Nephron (organoid): ENCODE measurements at regions not wholly inside any gene's neighbourhood (a gene's known extent, or its start where the extent isn't known, plus 50 kb on each side); places are given as distances from the start of the nearest gene placed in this dataset.

ENCODE experiments used
- H3K27ac Mint-ChIP-seq, 3 experiments: 2 replicates each; pipeline ENCODE4 v1.8.0; 2020; ENCODE audit warnings: mixed read lengths in 3 of 3, mild to moderate bottlenecking in 2 of 3, moderate library complexity in 1 of 3
- H3K27me3 Mint-ChIP-seq: 2 replicates; pipeline ENCODE4 v1.8.0; 2021; ENCODE audit warnings: low read depth, mild to moderate bottlenecking, moderate library complexity, mixed read lengths
- H3K36me3 Mint-ChIP-seq: 2 replicates; pipeline ENCODE4 v1.8.0; 2020; ENCODE audit warnings: low read depth, mixed read lengths
- H3K4me1 Mint-ChIP-seq: 2 replicates; pipeline ENCODE4 v1.8.0; 2020; ENCODE audit warnings: mixed read lengths
- H3K4me3 Mint-ChIP-seq, 3 experiments: 2 replicates each; pipeline ENCODE4 v1.8.0; 2020; ENCODE audit warnings: mild to moderate bottlenecking in 3 of 3, mixed read lengths in 3 of 3, moderate library complexity in 2 of 3
- H3K9me3 Mint-ChIP-seq: 2 replicates; pipeline ENCODE4 v1.8.0; 2020; ENCODE audit warnings: mixed read lengths
- TF ChIP-seq, protein P1 (sequence below), 3 experiments: fragments of 200-600 bp; sonication (generic); IDR thresholded peaks; one replicate each; pipeline ENCODE4 v1.5.0; 2021; ENCODE audit warnings: antibody characterized with exemption in 3 of 3; ENCODE audit not compliant: unreplicated experiment in 3 of 3

GRCh38 chr20:40802886-40803285, 113.8 kb upstream of the MAFB start:
- Mint-ChIP-seq H3K27me3 (peaks cover 31% of the 10 kb centered on the region), H3K4me3 (no peak overlapping the region), H3K36me3 (no peaks in the 10 kb centered on the region), H3K4me1 (peaks cover 17% of the 10 kb centered on the region), H3K27ac (no peak overlapping the region), H3K9me3 (no peaks in the 10 kb centered on the region)
- TF ChIP-seq, protein P1, sequence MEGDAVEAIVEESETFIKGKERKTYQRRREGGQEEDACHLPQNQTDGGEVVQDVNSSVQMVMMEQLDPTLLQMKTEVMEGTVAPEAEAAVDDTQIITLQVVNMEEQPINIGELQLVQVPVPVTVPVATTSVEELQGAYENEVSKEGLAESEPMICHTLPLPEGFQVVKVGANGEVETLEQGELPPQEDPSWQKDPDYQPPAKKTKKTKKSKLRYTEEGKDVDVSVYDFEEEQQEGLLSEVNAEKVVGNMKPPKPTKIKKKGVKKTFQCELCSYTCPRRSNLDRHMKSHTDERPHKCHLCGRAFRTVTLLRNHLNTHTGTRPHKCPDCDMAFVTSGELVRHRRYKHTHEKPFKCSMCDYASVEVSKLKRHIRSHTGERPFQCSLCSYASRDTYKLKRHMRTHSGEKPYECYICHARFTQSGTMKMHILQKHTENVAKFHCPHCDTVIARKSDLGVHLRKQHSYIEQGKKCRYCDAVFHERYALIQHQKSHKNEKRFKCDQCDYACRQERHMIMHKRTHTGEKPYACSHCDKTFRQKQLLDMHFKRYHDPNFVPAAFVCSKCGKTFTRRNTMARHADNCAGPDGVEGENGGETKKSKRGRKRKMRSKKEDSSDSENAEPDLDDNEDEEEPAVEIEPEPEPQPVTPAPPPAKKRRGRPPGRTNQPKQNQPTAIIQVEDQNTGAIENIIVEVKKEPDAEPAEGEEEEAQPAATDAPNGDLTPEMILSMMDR (IDR thresholded peaks at IDR 0.05; ENCODE audit: unreplicated experiment in 3 of 3): no peak

- peaks cover 21% of the 10 kb centered on the region for H3K4me1 Mint-ChIP-seq
- no peak overlapping the region for H3K4me3 Mint-ChIP-seq
These were observed 114.3 kb upstream of the MAFB start for GRCh38 chr20:40803381-40803780.

GRCh38 chr20:40805592-40805991, 116.6 kb upstream of the MAFB start:
- TF ChIP-seq, protein P1 (IDR thresholded peaks at IDR 0.05; ENCODE audit: unreplicated experiment in 3 of 3): no peak
- no peaks in the 10 kb centered on the region for H3K36me3 Mint-ChIP-seq
- H3K27ac Mint-ChIP-seq: no peak overlapping the region
- H3K27me3 Mint-ChIP-seq: peaks cover 43% of the 10 kb centered on the region
- H3K4me1 Mint-ChIP-seq: peaks cover 28% of the 10 kb centered on the region
- no peak overlapping the region for H3K4me3 Mint-ChIP-seq
- H3K9me3 Mint-ChIP-seq: no peaks in the 10 kb centered on the region

More at GRCh38 chr20:40803381-40803780, 114.3 kb upstream of the MAFB start:
- Mint-ChIP-seq H3K27me3 (peaks cover 35% of the 10 kb centered on the region), H3K36me3 (no peaks in the 10 kb centered on the region), H3K9me3 (no peaks in the 10 kb centered on the region), H3K27ac (no peak overlapping the region)
- TF ChIP-seq, protein P1 (IDR thresholded peaks at IDR 0.05; ENCODE audit: unreplicated experiment in 3 of 3): no peak

DNA sequence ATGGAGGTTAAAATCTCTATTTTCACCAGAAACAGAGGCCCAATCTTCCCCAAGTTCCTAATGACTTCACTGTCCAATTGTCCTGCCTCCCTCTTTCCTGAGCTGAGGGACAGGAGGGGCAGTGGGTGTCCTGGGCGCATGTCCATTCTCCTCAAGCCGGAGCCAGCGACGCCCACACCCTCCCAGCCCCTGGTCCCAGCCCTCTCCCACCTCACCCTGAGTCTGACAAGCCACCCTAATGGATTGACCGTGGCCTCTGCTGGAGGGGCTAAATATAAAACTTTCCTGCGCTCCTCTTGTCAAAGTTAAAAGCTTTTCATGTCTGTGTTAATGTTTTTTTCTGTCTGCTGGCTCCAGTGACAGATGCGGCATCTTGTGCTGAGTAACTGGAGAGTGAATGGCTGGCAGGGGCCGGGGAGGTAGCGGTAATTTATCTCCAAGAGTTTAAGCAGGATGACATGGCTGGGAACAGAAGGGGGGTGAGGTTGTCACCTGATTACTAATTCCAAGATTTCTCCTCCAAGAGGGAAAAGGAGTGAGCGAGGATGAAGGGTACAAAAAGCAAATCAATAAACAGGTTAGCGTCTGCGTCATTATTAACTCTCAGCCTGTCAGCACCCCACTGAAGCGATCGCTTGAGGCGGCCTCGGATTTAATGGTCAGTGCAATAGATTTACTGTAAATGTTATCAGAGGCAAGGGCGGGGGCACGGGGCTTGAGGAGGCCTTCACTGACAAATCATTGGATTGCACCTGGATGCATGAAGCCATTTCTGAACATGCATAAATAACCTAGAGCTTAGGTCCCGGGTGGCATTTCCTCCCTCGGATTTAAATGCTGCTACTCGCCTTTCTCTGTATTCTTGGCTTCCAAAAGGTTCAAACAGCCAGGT, 118.1 kb upstream of the MAFB start:
- H3K27ac Mint-ChIP-seq: peak overlapping the region in 2 of 3 experiments; percentile 5 to 18

GRCh38 chr20:40807821-40808170, 118.8 kb upstream of the MAFB start:
- Mint-ChIP-seq H3K27me3 (peaks cover 39% of the 10 kb centered on the region), H3K9me3 (no peaks in the 10 kb centered on the region), H3K27ac (peak overlapping the region in 1 of 3 experiments; percentile 12), H3K4me3 (no peak overlapping the region), H3K4me1 (peaks cover 31% of the 10 kb centered on the region), H3K36me3 (no peaks in the 10 kb centered on the region)
- TF ChIP-seq, protein P1 (IDR thresholded peaks at IDR 0.05; ENCODE audit: unreplicated experiment in 3 of 3): no peak

More for the DNA sequence above, 118.1 kb upstream of the MAFB start:
- Mint-ChIP-seq H3K4me3 (peak overlapping the region; percentile 0 to 48 (median 26)), H3K36me3 (no peaks in the 10 kb centered on the region), H3K27me3 (peaks cover 43% of the 10 kb centered on the region), H3K4me1 (peaks cover 28% of the 10 kb centered on the region), H3K9me3 (no peaks in the 10 kb centered on the region)
- TF ChIP-seq, protein P1 (IDR thresholded peaks at IDR 0.05; ENCODE audit: unreplicated experiment in 3 of 3): no peak

GRCh38 chr20:40808936-40809335, 119.9 kb upstream of the MAFB start:
- no peak overlapping the region for H3K27ac Mint-ChIP-seq
- H3K4me1 Mint-ChIP-seq: peaks cover 34% of the 10 kb centered on the region
- H3K27me3 Mint-ChIP-seq: peaks cover 37% of the 10 kb centered on the region

More at GRCh38 chr20:40808936-40809335, 119.9 kb upstream of the MAFB start:
- TF ChIP-seq, protein P1 (IDR thresholded peaks at IDR 0.05; ENCODE audit: unreplicated experiment in 3 of 3): no peak
- Mint-ChIP-seq H3K4me3 (no peak overlapping the region), H3K36me3 (no peaks in the 10 kb centered on the region), H3K9me3 (no peaks in the 10 kb centered on the region)
